Omental fat pad (tissue), 1 donor: ENCODE measurements at regions not wholly inside any gene's neighbourhood (a gene's known extent, or its start where the extent isn't known, plus 50 kb on each side); places are given as distances from the start of the nearest gene placed in this dataset.
"Not testable (repeated sequence)": the region's sequence is repeated elsewhere in the genome, so short reads cannot be mapped to it uniquely, and the experiment has no call there.

Experiments
- ATAC-seq: fragments of 150-250 bp; one replicate; pipeline ENCODE4 v1.9.1; 2016; ENCODE audit warnings: mild to moderate bottlenecking, moderate library complexity; ENCODE audit not compliant: low FRiP score
- DNase-seq: peaks from one replicate; pipeline ENCODE4 v3.0.0-alpha.2; 2019; ENCODE audit warnings: low spot score

DNA sequence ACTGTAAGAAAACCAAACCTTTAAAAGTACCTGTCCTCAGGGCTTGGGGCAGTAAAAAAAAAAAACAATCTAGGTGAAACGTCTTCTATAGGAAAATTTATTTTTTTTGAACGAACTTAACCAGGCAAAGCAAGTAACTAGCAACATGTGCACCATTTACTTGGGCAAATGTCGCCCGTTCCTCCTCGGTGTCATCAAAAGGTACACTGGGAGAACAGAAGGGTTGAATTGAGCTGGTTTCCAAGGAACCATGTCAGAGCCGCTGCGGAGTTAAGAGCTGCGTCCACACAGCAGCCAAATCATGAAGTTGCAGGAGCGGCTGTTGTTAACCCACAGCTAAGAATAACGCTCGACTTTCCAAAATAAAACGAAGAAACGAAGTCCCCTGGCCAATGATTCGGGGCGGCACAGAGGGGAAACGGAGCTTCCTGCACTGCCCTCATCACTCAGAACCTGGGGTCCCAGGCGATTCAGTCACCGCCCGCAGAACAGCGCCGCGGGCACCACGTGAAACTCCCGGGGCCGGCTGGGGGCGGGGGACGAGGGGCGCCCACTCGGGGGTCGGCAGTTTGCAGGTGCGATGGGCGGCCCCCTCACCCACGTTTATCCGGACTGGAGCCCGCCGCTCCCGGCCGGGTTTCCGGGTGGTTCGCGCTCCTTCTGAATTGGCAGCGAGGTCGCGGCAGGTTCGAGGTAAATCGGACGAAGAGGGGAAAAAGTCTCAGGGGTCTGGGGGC lies 53.6 kb upstream of the PLGLB1 start:
- DNase-seq, ATAC-seq: not testable (repeated sequence)

GRCh38 chr2:87075791-87076252 lies 54.2 kb upstream of the PLGLB1 start:
- not testable (repeated sequence) for DNase-seq
- peak; percentile 46 for ATAC-seq

DNA sequence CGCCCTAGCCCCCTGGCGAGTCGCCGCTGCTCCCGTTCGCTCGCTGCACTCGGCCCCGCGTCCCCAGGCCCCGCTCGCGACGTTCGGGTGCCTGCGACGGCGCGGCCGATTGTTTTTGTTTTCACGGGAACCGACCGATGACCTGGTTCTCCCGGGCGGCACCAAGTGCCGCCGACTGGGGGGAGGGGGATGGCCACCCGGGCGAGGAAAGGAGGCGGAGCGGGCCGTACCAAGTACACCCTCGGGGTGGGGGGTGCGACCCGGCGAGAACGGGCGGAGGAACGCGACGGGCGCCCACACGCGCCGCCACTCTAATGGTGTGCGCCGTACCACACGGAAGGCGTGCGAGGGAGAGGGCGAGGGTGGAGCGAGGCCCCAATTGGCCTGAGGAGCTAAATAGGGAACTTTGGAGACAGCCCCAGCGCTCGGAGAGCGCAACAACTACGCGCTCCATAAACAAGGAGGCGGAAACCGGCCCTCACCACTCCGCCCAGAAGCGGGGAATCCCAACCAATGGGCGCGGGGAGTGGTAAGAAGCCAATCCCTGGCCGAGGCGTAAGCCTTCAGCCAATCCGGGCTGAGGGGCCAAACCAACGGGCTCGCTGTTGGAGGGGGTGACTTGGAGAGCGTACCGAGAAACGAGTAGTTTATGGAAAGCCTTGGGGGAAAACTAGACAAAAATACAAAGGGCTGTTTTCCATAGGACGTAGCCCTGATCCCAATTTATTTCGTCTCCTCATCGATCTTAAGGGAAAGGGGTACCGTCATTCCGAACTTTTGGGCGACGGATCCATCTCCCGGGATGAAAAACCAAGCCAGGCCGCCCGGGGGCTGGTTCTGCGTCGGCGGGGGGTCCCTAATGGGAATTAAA lies 54.8 kb upstream of the PLGLB1 start:
- ATAC-seq (peak; percentile 98), DNase-seq (peak; percentile 62)

- not testable (repeated sequence) for DNase-seq
Observed at GRCh38 chr2:87077124-87077446, 55.4 kb upstream of the PLGLB1 start.

GRCh38 chr2:87081727-87082126 lies 60.1 kb upstream of the PLGLB1 start:
- ATAC-seq, DNase-seq: not testable (repeated sequence)

More at GRCh38 chr2:87077124-87077446, 55.4 kb upstream of the PLGLB1 start:
- peak; percentile 32 for ATAC-seq

DNA sequence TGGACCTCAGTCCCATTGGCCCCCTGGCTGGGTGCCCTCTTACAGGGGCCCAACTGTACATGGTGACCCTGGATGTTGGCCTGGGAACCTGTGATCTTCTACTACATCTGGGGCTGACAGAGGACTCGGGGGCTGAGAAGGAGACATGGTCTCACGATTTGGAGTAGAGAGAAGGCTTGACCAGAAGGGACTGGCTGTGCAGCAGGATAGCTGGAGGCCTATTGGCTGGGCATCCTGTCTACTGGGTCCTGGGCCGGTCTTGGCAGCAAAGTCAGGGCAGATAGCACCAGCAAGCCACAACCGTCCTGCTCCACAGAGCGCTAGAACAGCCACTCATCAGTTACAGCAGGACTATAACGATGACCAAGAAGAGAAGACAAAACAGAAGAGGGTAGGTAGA lies 66.4 kb upstream of the PLGLB1 start:
- not testable (repeated sequence) for DNase-seq, ATAC-seq

DNA sequence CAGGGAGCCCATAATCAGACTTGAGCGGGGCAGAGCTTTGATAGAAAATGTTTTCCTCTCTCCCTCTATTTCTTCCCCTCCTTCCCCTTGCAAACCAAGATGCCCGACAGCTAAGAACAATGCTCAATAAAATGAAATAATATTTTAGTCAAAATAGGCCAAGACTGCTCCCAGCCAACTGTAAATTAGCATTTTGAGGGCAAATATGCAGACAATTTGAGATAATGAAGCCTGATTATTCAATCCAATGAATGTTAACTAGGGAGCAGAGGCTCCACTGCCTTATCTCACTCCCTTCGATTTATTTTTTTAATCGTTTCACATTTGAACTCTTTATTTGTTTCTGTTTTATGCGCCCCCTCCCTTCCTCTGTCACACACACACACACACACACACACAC lies 67.8 kb upstream of the PLGLB1 start:
- not testable (repeated sequence) for DNase-seq, ATAC-seq

- DNase-seq, ATAC-seq: not testable (repeated sequence)
Observed at GRCh38 chr2:87093252-87093651, 71.6 kb upstream of the PLGLB1 start.

DNA sequence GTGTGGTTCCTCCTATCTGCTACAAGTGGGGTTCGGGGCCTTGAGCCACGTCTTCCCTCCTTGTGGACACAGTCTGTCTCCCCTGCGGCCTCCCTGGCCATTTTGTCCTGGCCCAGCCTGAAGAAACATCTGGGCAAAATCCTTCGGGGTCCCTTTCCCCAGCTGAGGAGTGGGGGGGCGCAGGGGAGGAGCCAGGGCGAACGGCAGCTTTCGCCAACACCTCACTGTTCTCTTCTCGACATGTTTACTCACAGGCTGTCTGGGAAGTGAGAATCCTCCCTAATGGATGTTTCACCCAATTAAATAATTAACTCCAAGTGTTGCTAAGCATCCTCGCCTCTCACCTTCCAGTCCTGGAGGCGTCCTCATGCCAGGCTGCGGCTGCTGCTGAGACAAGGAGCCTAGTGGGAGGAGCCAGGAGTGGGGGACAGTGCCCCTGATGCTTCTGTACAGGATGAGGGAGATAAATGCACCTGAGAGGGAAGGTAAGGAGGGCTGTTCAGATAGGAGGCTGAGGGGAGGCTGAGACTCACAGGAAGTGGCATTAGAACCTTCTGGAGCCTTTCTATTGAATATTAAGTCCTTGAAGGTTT lies 72.4 kb upstream of the PLGLB1 start:
- not testable (repeated sequence) for DNase-seq, ATAC-seq

DNA sequence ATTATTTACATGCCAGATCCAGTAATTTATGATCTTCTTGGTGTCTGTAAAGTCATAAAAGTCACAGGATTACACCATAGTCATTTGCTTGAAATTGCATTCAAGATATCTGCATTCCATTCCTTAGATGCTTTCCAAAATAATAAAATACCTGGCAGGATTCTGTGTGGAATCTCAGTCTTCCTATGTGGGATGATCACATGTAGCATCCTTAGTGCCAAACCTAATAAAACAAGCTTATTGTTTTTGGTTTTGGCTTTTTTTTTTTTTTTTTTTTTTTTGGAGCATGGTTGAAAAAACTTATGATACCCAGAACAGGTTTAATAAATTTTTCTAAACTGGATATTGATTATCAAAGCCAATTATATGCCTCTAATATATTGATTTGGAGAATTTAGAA lies 74.2 kb upstream of the PLGLB1 start:
- DNase-seq: not testable (repeated sequence)

GRCh38 chr2:87128761-87129553 lies 107.3 kb upstream of the PLGLB1 start:
- not testable (repeated sequence) for ATAC-seq, DNase-seq

More for the DNA sequence above, 74.2 kb upstream of the PLGLB1 start:
- ATAC-seq: not testable (repeated sequence)

DNA sequence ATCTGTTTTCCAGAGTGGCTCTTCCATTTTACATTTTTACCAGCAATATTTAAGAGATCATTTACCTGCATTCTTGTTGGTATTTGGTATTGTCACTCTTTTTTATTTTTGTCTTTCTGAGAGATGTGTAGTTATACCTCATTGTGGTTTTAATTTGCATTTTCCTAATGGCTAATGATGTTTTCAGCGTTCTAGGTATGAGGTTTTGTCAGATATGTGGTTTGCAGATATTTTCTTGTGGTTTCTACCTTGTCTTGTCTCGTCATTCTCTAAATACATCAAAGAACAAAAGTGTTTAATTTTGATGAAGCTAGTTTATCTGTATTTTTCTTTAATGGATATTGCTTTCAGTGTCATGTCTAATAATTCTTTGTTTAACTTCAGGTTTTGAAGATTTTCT lies 110.9 kb upstream of the PLGLB1 start:
- ATAC-seq, DNase-seq: not testable (repeated sequence)

DNA sequence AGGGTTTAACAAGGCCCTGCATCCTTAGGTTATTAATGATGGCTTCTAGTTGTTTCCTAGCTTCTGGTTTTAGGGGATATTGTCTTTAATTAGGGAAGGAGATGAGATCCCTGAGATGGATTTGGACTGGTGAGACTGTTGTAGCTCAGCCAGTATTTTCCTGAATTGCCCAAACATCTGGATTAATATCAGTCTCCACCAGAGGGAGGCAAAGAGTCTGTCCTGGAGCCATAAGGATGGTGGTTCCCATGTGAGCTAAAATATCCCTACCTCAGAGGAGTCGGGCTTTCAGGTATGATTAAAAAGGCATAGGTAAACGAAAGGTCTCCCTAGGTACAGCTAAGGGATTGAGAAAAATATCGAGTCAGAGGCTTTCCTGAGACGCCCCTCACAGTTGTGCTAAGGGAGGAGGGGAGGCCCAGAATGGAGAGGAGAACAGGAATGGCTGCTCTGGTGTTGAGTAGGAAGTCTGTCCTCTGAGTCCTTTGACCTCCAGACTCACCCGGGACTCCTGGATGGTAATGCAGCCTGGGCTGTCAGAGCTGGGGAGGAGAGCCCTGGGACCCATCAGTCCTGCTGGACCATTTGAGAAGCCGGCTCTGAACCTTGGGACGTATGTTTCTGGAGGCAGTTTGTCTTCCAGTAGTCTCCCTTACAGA lies 130.3 kb upstream of the PLGLB1 start:
- ATAC-seq, DNase-seq: not testable (repeated sequence)

DNA sequence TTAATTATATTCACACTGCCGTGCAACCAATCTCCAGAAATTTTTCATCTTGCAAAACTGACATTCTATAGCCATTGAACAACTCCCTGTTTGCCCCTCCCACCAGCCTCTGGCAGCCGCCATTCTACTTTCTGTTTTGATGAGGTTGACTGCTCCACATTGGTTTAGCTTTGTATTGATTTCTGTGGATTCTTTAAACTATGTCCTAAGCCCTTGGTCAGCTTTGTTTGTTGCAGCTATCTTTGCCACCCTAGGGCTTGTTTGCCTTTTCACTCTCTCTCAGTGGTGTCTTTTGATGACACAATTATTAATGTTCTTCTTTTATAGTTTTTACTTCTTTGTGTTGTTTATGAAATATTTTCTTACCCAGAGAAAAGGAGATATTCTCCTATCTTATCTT lies 152.8 kb upstream of the PLGLB1 start:
- ATAC-seq, DNase-seq: not testable (repeated sequence)

DNA sequence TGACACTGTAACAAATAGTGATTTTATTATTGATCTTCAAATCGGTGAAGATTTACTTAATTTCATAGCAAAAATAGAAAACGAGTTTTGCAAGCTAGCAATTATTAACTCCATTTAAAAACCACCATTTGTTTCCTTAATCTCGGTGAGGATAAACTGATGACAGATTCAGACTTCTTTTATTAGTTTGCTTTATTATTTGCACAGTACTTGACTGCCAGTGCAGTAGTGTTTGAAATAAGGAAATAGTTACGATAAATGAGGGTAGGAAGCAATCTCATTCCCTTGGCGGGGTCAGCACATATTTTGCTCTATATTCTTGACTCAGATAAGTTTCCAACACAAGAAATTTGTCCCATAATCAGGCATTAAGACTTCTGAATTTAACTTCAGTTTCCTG lies 161.7 kb upstream of the PLGLB1 start:
- not testable (repeated sequence) for ATAC-seq, DNase-seq

DNA sequence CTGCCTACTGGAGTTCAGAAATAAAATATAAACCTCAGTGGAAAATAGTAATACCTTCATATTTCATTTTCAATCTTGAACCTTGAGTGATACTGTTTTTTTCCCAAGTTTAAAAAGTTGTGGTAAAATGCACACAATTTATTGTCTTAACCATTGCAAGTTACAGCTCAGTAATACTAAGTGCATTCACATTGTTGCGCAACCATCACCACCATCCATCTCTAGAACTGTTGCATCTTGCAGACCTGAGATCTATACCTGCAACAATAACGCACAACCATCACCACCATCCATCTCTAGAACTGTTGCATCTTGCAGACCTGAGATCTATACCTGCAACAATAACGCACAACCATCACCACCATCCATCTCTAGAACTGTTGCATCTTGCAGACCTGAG lies 162.6 kb upstream of the PLGLB1 start:
- not testable (repeated sequence) for DNase-seq, ATAC-seq

DNA sequence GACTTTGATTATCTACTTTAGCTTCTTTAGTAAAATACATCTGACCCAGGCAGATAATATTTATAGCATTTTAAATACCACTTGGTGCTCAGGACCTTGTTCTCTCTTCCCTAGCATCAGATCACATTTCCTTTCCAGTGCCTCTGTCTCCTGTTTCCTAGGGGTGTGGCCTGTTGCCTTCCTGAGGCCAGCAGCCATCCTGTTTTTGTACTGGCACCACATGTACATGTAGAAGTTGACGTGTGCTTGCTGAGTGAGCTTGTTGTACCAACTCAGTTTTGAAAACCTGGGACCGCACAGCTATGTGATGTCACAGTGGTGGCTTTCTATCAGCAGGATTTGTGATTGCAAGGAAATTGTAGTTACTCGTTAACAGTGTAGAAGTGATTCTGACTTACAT lies 167.6 kb upstream of the PLGLB1 start:
- not testable (repeated sequence) for ATAC-seq, DNase-seq

DNA sequence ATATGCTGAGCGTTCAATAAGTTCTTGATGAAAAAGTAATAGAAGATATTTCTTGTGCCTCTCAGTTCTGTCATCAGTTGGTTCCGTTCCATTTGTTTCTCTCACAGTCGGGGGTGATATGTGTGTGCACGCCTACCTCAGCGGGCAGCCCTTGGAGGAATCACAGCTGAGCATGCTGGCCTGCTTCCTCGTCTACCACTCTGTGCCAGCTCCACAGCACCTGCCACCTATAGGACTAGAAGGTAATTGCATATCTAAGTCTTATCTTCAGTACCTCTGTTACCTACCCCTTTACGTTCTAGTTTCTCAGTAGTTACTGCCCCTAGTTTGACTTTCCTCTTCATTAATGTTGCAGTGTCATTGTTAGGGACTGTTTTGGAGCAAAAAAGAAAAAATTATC lies 171.7 kb upstream of the PLGLB1 start:
- not testable (repeated sequence) for ATAC-seq, DNase-seq
